GM19438 (cell line): ENCODE measurements at regions not wholly inside any gene's neighbourhood (a gene's known extent, or its start where the extent isn't known, plus 50 kb on each side); places are given as distances from the start of the nearest gene placed in this dataset.
"Not testable (repeated sequence)": the region's sequence is repeated elsewhere in the genome, so short reads cannot be mapped to it uniquely, and the experiment has no call there.

Source experiments
- ATAC-seq: cut with Tn5 transposase; IDR thresholded peaks from one replicate; pipeline ENCODE4 v1.9.1; 2021; ENCODE audit warnings: low read depth; ENCODE audit not compliant: unreplicated experiment

GRCh38 chr12:29024117-29024516, 125.0 kb upstream of the FAR2 start:
- no peak for ATAC-seq

DNA sequence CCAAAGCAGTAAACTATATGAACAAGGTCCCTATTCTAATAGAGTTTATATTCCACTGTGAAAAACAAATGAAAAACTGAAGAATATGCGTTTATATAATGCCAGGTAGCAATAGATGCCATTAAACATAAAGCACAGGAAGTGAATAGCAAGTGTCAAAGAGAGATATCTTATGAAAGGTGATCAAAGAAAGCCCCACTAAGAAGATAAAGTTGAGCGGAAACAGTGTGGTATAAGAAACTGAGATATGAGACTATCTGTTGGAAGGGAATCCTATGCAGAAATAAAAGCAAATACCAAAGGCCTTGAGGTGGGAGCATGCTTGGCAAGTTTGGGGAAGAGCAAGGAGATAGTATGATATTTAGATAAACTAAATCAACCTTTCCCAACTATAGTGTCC, 123.1 kb upstream of the FAR2 start:
- ATAC-seq, result no peak

DNA sequence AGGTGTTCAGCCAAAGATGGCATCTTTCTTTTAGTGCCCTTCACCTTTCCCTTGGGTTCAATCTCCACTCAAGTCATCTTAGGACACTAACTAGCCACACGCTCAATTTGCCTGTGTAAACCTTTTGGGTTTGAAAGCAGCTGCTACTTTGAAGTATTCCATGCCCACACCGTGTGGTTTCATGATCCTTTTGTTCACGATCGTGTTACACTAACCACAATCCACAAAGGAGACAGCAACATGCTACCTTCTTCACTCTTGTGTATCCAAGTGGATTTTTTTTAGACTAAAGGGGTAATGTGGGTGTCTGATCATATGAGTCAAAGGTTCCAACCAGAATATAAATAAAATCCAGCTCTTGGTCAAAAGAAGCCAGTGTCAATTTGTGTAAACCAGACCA, 122.7 kb upstream of the FAR2 start:
- no peak for ATAC-seq

- not testable (repeated sequence) for ATAC-seq
Observed at GRCh38 chr12:29029484-29029883, 119.6 kb upstream of the FAR2 start.

DNA sequence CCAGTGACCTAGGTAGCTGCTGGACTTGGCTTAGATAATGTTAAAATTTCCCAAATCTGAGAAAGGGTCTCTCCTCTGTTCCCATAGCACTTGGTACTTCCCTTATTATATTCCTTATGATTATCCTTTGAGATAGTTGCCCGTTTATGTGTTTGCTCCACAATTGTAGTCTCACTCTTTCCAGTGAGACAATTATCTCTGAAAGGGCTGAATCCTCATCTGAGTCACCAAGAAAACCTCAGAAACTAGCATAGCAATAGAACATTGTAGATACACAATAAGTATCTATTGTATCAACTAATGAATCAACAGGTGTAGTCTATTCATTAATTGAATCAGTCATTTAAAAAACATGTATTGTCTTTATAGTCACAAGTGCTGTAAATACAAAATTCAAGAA, 119.1 kb upstream of the FAR2 start:
- no peak for ATAC-seq

GRCh38 chr12:29032446-29032845, 116.6 kb upstream of the FAR2 start:
- ATAC-seq, result no peak

DNA sequence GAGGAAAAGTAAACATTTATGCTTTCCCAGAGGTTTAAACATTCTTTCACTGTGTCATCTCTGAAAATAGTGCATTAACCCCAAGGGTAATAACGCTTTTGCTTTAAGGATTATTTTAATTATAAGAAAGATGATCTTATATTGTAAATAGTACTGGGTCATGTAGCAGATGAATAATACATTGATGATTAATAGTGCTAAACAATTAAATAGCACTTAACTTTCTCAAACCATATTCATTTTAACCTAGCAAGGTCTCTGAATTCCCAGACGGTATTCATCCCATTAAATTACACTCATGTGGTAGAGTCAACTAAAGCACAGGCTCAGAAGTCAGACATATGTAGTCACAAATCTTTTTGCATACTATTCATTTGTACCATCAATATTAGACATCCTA, 115.6 kb upstream of the FAR2 start:
- no peak for ATAC-seq

GRCh38 chr12:29035112-29035511, 114.0 kb upstream of the FAR2 start:
- ATAC-seq, result no peak

DNA sequence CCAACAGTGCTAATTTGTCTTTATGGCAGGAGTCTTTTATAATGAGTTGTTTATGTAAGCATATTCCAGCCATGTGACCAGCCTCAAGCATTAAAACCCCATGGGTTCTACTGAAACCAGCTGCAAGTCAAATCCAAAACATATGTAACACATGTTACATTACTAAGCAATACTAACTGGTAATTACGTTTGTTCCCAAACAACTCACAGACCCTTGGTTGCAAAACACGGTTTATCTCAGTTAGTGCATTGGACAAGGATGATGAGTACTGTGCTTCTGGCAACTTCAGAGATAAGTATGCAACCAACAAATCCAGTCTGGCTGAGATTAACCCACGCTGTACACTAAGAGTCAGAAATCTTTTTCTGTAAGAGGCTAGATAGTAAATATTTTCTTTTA, 110.1 kb upstream of the FAR2 start:
- no peak for ATAC-seq

GRCh38 chr12:29041621-29042020, 107.5 kb upstream of the FAR2 start:
- no peak for ATAC-seq

- ATAC-seq, result no peak
Observed at GRCh38 chr12:29043069-29043468, 106.0 kb upstream of the FAR2 start.

DNA sequence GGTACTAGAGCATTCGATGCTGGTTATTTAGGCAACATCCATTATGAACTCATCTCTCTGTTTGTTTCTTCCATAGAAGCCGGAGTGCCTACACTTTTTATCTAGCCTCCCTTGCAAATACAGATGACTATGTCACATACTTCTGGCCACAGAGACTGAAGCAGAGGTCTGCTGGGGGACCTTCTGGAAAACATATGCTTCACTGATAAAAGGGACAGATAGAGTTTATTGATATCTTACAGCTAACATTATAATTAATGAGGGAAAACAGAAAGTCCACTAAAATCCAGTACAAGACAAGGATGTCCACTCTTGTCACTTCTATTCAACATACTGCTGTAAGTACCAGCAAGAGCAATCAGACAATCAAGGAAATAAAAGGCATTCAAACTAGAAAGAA, 104.3 kb upstream of the FAR2 start:
- no peak for ATAC-seq

DNA sequence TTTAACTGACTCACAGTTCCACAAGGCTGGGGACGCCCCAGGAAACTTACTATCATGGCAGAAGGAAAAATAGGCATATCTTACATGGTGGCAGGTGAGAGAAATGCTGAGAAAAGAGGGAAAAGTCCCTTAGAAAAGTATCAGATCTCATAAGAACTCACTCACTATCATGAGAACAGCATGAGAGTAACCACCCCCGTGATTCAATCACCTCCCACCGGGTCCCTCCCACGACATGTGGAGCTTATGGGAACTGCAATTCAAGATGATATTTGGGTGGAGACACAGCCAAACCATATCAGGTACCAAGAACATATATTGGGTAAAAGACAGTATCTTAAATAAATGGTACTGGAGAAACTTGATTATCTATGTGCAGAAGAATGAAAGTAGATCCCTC, 100.3 kb upstream of the FAR2 start:
- no peak for ATAC-seq

GRCh38 chr12:29050503-29050902, 98.6 kb upstream of the FAR2 start:
- ATAC-seq, result peak; percentile 80

DNA sequence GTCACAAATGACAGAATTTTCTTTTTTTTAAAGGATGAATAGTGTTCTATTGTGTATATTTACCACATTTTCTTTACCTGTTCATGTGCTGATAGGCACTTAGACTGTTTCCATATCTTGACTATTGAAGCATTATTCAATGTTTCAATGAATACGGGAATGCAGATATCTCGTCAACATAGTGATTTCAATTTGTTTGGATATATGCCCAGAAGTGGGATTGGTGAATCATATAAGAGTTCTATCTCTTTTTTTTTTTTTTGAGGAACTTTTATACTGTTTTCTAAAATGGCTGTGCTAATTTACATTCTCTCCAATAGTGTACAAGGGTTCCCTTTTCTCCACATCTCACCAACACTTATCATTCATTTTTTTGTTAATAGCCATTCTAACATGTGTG, 97.9 kb upstream of the FAR2 start:
- no peak for ATAC-seq

- ATAC-seq, result no peak
Observed at GRCh38 chr12:29053567-29053966, 95.5 kb upstream of the FAR2 start.

DNA sequence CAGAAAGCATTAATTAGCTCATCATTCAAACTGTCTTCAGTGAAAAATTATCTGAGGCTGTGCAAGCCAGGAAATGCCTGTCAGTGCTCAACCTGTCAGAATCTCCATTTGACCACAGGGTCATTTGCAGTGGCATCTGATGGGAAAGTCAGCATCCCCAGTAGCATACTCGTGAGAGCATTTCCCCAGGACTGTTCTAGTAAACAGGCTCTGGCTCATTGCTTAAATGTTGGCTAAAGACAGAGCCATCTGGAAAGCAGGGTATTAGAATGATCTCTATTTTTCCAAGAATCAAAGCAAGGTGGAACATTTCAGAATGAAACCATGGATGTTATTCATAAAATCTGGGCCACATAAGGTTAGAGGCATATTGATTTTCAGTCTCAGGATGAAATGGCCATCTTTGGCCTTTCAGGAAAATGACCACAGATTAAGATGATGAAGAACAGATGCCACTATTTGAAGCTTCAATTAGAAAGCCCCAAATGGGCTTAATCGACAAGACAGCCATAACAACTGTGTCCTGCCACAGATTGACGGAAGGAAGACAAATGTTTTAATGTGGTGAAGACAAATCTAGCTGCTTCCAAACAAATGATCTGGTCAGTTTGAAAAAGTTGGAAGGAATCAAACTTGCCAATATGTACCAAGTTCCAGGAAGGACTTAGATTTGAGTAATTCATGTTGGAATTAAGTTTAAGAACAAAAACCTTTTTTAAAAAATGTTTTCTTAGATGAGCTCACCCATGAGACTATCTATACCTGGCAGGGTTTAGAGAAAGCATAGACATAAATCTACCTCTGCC, 94.0 kb upstream of the FAR2 start:
- ATAC-seq, result no peak

DNA sequence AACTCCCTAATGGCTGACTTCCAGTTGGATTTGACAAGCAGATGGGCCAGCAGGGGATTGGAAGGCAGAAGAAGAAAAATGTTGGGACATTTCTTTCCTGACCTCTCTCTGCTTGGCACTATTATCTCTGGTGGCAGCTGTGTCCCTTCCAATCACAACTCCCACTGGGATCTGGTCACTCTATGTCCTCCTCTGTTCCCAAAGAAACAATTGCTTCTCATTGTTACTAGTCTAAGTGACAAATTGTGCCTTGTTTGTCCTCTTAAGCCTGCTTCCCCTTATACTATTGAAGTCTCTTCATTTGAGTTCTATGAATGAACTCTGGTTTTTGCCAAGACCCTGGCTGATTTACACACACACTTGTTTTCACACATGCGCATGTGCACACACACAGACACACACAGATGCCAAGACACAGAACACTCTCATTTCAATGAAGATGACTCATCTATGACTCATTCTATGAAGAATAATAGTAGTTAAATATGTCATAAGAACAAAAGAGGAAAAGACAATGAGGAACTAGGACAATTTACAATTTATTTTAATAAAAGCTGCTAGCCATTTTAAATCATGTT, 83.0 kb upstream of the FAR2 start:
- ATAC-seq, result no peak

DNA sequence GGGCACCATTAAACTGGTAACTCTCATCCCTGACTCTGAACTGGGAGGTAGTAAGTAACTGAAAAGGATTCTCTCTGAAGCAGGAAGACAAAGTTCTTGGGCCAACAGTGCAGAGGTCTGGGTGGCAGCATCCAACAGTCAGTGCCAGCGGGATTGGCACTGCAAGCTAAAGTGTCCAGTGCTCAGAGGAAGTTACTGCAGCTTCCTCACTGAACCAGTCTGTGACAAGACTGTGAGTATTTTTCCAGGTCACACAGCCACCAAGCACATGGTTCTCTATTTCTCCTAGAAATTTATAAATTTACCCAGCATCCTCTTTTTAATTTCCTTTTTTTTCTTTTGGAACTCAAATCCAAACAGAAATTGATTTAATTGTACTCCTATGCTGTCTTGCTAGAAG, 81.6 kb upstream of the FAR2 start:
- ATAC-seq, result no peak

- ATAC-seq, result no peak
Observed at GRCh38 chr12:29070309-29070708, 78.8 kb upstream of the FAR2 start.

DNA sequence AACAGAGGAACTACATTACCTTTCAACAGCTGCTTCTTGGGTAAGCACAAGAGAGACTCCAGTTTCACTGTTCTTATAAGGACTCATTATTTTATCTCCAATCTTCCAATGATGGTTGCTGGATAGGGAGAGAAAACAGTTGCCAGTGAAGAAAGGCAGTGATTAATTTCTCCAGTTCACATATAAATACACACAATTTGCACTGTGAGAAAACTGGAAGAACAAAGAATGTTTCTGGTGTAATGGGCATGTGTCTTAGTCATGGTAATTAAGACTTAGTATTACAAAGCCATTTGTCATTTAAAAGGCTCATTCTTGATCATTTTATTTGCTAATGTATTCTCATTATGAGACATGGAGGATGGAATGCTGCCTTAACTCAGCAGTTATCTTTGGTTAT, 78.0 kb upstream of the FAR2 start:
- ATAC-seq, result no peak

- ATAC-seq, result no peak
Observed at GRCh38 chr12:29072631-29073030, 76.4 kb upstream of the FAR2 start.
